GM23338 (cell line): ENCODE measurements at regions not wholly inside any gene's neighbourhood (a gene's known extent, or its start where the extent isn't known, plus 50 kb on each side); places are given as distances from the start of the nearest gene placed in this dataset.
"Not testable (repeated sequence)": the region's sequence is repeated elsewhere in the genome, so short reads cannot be mapped to it uniquely, and the experiment has no call there.

Source experiments
- CREB1 ChIP-seq: fragments of 250-450 bp; sonication (Bioruptor Pico); IDR thresholded peaks from 2 replicates; pipeline ENCODE4 v1.5.0; 2020; ENCODE audit warnings: low read depth, mild to moderate bottlenecking, moderate library complexity
- EZH2 ChIP-seq: fragments of 200-600 bp; sonication (generic); IDR thresholded peaks from one replicate; pipeline ENCODE4 v1.8.0; 2017; ENCODE audit warnings: antibody characterized with exemption, mild to moderate bottlenecking, low read depth; ENCODE audit not compliant: unreplicated experiment
- EZH2phosphoT487 ChIP-seq: fragments of 200-600 bp; sonication (generic); IDR thresholded peaks from one replicate; pipeline ENCODE4 v1.8.1; 2018; ENCODE audit warnings: antibody characterized with exemption; ENCODE audit not compliant: unreplicated experiment
- JUNB ChIP-seq: IDR thresholded peaks from one replicate; pipeline ENCODE4 v1.6.1; 2016; ENCODE audit warnings: antibody characterized with exemption; ENCODE audit not compliant: unreplicated experiment
- NANOG ChIP-seq: IDR thresholded peaks from 2 replicates; pipeline ENCODE4 v1.6.1; 2016; ENCODE audit warnings: antibody characterized with exemption, borderline replicate concordance
- POLR2AphosphoS5 ChIP-seq: IDR thresholded peaks from 2 replicates; pipeline ENCODE4 v1.6.1; 2016; ENCODE audit warnings: antibody characterized with exemption, low read depth
- STAT1 ChIP-seq: IDR thresholded peaks from one replicate; pipeline ENCODE4 v1.6.1; 2016; ENCODE audit warnings: antibody characterized with exemption; ENCODE audit not compliant: unreplicated experiment
- ZNF114 ChIP-seq: fragments of 250-450 bp; sonication (Bioruptor Pico); IDR thresholded peaks from 2 replicates; pipeline ENCODE4 v1.5.0; 2020; ENCODE audit warnings: mild to moderate bottlenecking, moderate library complexity
- ZNF331 ChIP-seq: fragments of 250-450 bp; sonication (Bioruptor Pico); IDR thresholded peaks from 2 replicates; pipeline ENCODE4 v1.5.0; 2020; ENCODE audit warnings: low read depth, mild to moderate bottlenecking, moderate library complexity
- TF ChIP-seq, protein P1 (sequence below), 2 experiments: fragments of 200-600 bp in 1 of 2; sonication (generic) in 1 of 2; conservative IDR thresholded peaks; 2 replicates each; pipeline versions ENCODE4 v1.5.1 to v1.6.1; 2016 to 2017; ENCODE audit warnings: antibody characterized with exemption in 2 of 2, low read depth in 2 of 2, mild to moderate bottlenecking in 2 of 2, moderate library complexity in 1 of 2
- TF ChIP-seq, protein P2 (sequence below): IDR thresholded peaks from 2 replicates; pipeline ENCODE4 v1.6.1; 2016; ENCODE audit warnings: antibody characterized with exemption
- TF ChIP-seq, protein P3 (sequence below): IDR thresholded peaks from one replicate; pipeline ENCODE4 v1.6.1; 2018; ENCODE audit warnings: antibody characterized with exemption; ENCODE audit not compliant: unreplicated experiment
- TF ChIP-seq, protein P4 (sequence below): fragments of 250-450 bp; sonication (Bioruptor Pico); IDR thresholded peaks from 2 replicates; pipeline ENCODE4 v1.5.0; 2020; ENCODE audit warnings: mild to moderate bottlenecking, moderate library complexity

DNA sequence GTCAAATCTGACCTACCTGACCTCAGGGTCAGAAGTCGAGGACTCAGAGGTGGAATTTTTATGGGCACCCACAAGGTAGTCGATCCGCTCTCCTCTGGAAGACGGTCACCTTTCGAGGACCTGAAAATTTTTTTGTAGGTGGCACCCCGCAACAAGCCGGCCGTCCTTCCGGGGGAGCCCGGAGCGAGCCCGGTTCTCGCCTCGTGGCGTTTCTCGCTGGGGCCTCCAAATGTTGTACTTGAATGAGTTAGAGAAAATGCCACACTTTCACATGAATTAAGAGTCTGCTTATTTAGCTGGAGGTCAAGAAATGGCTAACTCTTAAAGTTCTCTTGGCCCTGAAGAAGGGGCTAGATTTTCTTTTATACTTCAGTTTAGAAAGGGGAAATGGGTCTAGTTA is 169.0 kb upstream of the CCZ1B start:
- not testable (repeated sequence) for TF ChIP-seq POLR2AphosphoS5; EZH2phosphoT487; EZH2; ZNF114 (CRISPR knock-in tag); JUNB; ZNF331 (CRISPR knock-in tag); CREB1; NANOG; STAT1
- TF ChIP-seq, protein P1, sequence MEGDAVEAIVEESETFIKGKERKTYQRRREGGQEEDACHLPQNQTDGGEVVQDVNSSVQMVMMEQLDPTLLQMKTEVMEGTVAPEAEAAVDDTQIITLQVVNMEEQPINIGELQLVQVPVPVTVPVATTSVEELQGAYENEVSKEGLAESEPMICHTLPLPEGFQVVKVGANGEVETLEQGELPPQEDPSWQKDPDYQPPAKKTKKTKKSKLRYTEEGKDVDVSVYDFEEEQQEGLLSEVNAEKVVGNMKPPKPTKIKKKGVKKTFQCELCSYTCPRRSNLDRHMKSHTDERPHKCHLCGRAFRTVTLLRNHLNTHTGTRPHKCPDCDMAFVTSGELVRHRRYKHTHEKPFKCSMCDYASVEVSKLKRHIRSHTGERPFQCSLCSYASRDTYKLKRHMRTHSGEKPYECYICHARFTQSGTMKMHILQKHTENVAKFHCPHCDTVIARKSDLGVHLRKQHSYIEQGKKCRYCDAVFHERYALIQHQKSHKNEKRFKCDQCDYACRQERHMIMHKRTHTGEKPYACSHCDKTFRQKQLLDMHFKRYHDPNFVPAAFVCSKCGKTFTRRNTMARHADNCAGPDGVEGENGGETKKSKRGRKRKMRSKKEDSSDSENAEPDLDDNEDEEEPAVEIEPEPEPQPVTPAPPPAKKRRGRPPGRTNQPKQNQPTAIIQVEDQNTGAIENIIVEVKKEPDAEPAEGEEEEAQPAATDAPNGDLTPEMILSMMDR (conservative IDR thresholded peaks at IDR 0.05; ENCODE audit: low read depth in 2 of 2), result not testable (repeated sequence)
- TF ChIP-seq, protein P2, sequence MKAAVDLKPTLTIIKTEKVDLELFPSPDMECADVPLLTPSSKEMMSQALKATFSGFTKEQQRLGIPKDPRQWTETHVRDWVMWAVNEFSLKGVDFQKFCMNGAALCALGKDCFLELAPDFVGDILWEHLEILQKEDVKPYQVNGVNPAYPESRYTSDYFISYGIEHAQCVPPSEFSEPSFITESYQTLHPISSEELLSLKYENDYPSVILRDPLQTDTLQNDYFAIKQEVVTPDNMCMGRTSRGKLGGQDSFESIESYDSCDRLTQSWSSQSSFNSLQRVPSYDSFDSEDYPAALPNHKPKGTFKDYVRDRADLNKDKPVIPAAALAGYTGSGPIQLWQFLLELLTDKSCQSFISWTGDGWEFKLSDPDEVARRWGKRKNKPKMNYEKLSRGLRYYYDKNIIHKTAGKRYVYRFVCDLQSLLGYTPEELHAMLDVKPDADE, result not testable (repeated sequence)
- TF ChIP-seq, protein P3, sequence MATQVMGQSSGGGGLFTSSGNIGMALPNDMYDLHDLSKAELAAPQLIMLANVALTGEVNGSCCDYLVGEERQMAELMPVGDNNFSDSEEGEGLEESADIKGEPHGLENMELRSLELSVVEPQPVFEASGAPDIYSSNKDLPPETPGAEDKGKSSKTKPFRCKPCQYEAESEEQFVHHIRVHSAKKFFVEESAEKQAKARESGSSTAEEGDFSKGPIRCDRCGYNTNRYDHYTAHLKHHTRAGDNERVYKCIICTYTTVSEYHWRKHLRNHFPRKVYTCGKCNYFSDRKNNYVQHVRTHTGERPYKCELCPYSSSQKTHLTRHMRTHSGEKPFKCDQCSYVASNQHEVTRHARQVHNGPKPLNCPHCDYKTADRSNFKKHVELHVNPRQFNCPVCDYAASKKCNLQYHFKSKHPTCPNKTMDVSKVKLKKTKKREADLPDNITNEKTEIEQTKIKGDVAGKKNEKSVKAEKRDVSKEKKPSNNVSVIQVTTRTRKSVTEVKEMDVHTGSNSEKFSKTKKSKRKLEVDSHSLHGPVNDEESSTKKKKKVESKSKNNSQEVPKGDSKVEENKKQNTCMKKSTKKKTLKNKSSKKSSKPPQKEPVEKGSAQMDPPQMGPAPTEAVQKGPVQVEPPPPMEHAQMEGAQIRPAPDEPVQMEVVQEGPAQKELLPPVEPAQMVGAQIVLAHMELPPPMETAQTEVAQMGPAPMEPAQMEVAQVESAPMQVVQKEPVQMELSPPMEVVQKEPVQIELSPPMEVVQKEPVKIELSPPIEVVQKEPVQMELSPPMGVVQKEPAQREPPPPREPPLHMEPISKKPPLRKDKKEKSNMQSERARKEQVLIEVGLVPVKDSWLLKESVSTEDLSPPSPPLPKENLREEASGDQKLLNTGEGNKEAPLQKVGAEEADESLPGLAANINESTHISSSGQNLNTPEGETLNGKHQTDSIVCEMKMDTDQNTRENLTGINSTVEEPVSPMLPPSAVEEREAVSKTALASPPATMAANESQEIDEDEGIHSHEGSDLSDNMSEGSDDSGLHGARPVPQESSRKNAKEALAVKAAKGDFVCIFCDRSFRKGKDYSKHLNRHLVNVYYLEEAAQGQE, result not testable (repeated sequence)
- TF ChIP-seq, protein P4, sequence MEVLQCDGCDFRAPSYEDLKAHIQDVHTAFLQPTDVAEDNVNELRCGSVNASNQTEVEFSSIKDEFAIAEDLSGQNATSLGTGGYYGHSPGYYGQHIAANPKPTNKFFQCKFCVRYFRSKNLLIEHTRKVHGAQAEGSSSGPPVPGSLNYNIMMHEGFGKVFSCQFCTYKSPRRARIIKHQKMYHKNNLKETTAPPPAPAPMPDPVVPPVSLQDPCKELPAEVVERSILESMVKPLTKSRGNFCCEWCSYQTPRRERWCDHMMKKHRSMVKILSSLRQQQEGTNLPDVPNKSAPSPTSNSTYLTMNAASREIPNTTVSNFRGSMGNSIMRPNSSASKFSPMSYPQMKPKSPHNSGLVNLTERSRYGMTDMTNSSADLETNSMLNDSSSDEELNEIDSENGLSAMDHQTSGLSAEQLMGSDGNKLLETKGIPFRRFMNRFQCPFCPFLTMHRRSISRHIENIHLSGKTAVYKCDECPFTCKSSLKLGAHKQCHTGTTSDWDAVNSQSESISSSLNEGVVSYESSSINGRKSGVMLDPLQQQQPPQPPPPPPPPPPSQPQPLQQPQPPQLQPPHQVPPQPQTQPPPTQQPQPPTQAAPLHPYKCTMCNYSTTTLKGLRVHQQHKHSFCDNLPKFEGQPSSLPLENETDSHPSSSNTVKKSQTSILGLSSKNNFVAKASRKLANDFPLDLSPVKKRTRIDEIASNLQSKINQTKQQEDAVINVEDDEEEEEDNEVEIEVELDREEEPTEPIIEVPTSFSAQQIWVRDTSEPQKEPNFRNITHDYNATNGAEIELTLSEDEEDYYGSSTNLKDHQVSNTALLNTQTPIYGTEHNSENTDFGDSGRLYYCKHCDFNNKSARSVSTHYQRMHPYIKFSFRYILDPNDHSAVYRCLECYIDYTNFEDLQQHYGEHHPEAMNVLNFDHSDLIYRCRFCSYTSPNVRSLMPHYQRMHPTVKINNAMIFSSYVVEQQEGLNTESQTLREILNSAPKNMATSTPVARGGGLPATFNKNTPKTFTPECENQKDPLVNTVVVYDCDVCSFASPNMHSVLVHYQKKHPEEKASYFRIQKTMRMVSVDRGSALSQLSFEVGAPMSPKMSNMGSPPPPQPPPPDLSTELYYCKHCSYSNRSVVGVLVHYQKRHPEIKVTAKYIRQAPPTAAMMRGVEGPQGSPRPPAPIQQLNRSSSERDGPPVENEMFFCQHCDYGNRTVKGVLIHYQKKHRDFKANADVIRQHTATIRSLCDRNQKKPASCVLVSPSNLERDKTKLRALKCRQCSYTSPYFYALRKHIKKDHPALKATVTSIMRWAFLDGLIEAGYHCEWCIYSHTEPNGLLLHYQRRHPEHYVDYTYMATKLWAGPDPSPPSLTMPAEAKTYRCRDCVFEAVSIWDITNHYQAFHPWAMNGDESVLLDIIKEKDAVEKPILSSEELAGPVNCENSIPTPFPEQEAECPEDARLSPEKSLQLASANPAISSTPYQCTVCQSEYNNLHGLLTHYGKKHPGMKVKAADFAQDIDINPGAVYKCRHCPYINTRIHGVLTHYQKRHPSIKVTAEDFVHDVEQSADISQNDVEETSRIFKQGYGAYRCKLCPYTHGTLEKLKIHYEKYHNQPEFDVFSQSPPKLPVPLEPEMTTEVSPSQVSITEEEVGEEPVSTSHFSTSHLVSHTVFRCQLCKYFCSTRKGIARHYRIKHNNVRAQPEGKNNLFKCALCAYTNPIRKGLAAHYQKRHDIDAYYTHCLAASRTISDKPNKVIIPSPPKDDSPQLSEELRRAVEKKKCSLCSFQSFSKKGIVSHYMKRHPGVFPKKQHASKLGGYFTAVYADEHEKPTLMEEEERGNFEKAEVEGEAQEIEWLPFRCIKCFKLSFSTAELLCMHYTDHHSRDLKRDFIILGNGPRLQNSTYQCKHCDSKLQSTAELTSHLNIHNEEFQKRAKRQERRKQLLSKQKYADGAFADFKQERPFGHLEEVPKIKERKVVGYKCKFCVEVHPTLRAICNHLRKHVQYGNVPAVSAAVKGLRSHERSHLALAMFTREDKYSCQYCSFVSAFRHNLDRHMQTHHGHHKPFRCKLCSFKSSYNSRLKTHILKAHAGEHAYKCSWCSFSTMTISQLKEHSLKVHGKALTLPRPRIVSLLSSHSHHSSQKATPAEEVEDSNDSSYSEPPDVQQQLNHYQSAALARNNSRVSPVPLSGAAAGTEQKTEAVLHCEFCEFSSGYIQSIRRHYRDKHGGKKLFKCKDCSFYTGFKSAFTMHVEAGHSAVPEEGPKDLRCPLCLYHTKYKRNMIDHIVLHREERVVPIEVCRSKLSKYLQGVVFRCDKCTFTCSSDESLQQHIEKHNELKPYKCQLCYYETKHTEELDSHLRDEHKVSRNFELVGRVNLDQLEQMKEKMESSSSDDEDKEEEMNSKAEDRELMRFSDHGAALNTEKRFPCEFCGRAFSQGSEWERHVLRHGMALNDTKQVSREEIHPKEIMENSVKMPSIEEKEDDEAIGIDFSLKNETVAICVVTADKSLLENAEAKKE, result not testable (repeated sequence)
